SK-N-SH (cell line): ENCODE measurements at regions not wholly inside any gene's neighbourhood (a gene's known extent, or its start where the extent isn't known, plus 50 kb on each side); places are given as distances from the start of the nearest gene placed in this dataset.

Experiments
- CTCF ChIA-PET: fragments of 300-600, 350-600 bp; formaldehyde crosslinking; extraction: SDS; loops from one replicate; lab custom pipeline; 2021; lab: Yijun Ruan, JAX
- POLR2A ChIA-PET: fragments of 350-600 bp; sonication (Branson Sonifier 250); formaldehyde crosslinking; extraction: SDS; loops from one replicate; lab custom pipeline; 2020; ENCODE audit warnings: antibody characterized with exemption, inconsistent platforms; lab: Yijun Ruan, JAX
- DNase-seq: peaks from one replicate; pipeline ENCODE4 v3.0.0; 2012
- H2AFZ ChIP-seq: fragments of 200-600 bp; sonication (generic); 2 replicates; pipeline ENCODE4 v1.8.1; 2016; ENCODE audit warnings: antibody characterized with exemption, mild to moderate bottlenecking, low read depth
- H3F3A ChIP-seq: fragments of 200-600 bp; sonication (generic); replicated peaks from 2 replicates; pipeline ENCODE3; 2016; ENCODE audit warnings: antibody characterized with exemption, mild to moderate bottlenecking; ENCODE audit not compliant: insufficient read depth
- H3K27ac ChIP-seq, 2 experiments: fragments of 200-500 bp in 1 of 2; fragments of 200-600 bp in 1 of 2; sonication (Bioruptor generic) in 1 of 2; sonication (generic), shearing (Covaris generic) in 1 of 2; 2 replicates each; pipeline versions ENCODE4 v1.5.1 to v1.6.1; 2014 to 2016; ENCODE audit warnings: low read depth in 2 of 2, inconsistent platforms in 1 of 2, low read length in 1 of 2, mild to moderate bottlenecking in 1 of 2, mixed read lengths in 1 of 2
- H3K27me3 ChIP-seq: fragments of 200-600 bp; sonication (generic), shearing (Covaris generic); 2 replicates; pipeline ENCODE4 v1.6.1; 2016; ENCODE audit warnings: mixed run types; ENCODE audit not compliant: insufficient read depth
- H3K36me3 ChIP-seq, 2 experiments: fragments of 200-500 bp in 1 of 2; fragments of 200-600 bp in 1 of 2; sonication (Bioruptor generic) in 1 of 2; sonication (generic) in 1 of 2; replicated peaks in 1 of 2; 2 replicates each; pipeline versions ENCODE3 to v1.5.1; 2014 to 2016; ENCODE audit warnings: low read length in 1 of 2, mild to moderate bottlenecking in 1 of 2; ENCODE audit not compliant: insufficient read depth in 2 of 2, control insufficient read depth in 1 of 2
- H3K4me1 ChIP-seq, 2 experiments: fragments of 200-500 bp in 1 of 2; fragments of 200-600 bp in 1 of 2; sonication (Bioruptor generic) in 1 of 2; sonication (generic), shearing (Covaris generic) in 1 of 2; 2 replicates each; pipeline versions ENCODE4 v1.5.1 to v1.6.1; 2014 to 2016; ENCODE audit warnings: low read depth in 1 of 2, low read length in 1 of 2, mixed run types in 1 of 2; ENCODE audit not compliant: insufficient read depth in 2 of 2, control insufficient read depth in 1 of 2
- H3K4me2 ChIP-seq: fragments of 200-600 bp; sonication (generic), shearing (Covaris generic); 2 replicates; pipeline ENCODE4 v1.6.1; 2017; ENCODE audit warnings: mixed run types
- H3K4me3 ChIP-seq, 2 experiments: fragments of 200-500 bp in 1 of 2; fragments of 200-600 bp in 1 of 2; sonication (Bioruptor generic) in 1 of 2; sonication (generic), shearing (Covaris generic) in 1 of 2; 2 replicates each; pipeline versions ENCODE4 v1.5.1 to v1.8.1; 2014 to 2016; ENCODE audit warnings: low read depth in 2 of 2, inconsistent platforms in 1 of 2, low read length in 1 of 2, mild to moderate bottlenecking in 1 of 2, mixed read lengths in 1 of 2, moderate library complexity in 1 of 2
- H3K79me2 ChIP-seq: fragments of 200-600 bp; sonication (generic); 2 replicates; pipeline ENCODE4 v1.8.1; 2017; ENCODE audit warnings: mild to moderate bottlenecking; ENCODE audit not compliant: insufficient read depth
- H3K9ac ChIP-seq: fragments of 200-600 bp; sonication (generic); 2 replicates; pipeline ENCODE4 v1.6.1; 2017; ENCODE audit warnings: mixed run types
- H3K9me2 ChIP-seq: fragments of 200-600 bp; sonication (generic); 2 replicates; pipeline ENCODE4 v1.6.1; 2017; ENCODE audit warnings: mixed run types
- H3K9me3 ChIP-seq: fragments of 200-600 bp; sonication (generic); 2 replicates; pipeline ENCODE4 v1.6.1; 2017; ENCODE audit warnings: mixed run types, mild to moderate bottlenecking, moderate library complexity
- H4K20me1 ChIP-seq: fragments of 200-600 bp; sonication (generic); 2 replicates; pipeline ENCODE4 v1.6.1; 2017; ENCODE audit warnings: mild to moderate bottlenecking, mixed run types; ENCODE audit not compliant: insufficient read depth
- CHD2 ChIP-seq: fragments of 150-350 bp; IDR thresholded peaks from 2 replicates; pipeline ENCODE4 v1.6.1; 2018; ENCODE audit warnings: low read length; ENCODE audit not compliant: partially characterized antibody
- ELF1 ChIP-seq: IDR thresholded peaks from 2 replicates; pipeline ENCODE4 v1.4.0; 2012
- EZH2phosphoT487 ChIP-seq: fragments of 200-600 bp; sonication (generic); IDR thresholded peaks from 2 replicates; pipeline ENCODE4 v1.6.1; 2017; ENCODE audit warnings: low read depth, mixed run types, mild to moderate bottlenecking, antibody characterized with exemption, moderate library complexity, borderline replicate concordance
- FOSL2 ChIP-seq: IDR thresholded peaks from 2 replicates; pipeline ENCODE4 v1.4.0; 2012; ENCODE audit warnings: low read depth, mild to moderate bottlenecking, moderate library complexity, borderline replicate concordance
- JUND ChIP-seq: IDR thresholded peaks from 2 replicates; pipeline ENCODE4 v1.4.0; 2012
- MXI1 ChIP-seq: IDR thresholded peaks from 2 replicates; pipeline ENCODE4 v1.6.1; 2012; ENCODE audit warnings: mild to moderate bottlenecking, low read depth, low read length, improper control_type of control experiment
- NFIC ChIP-seq: IDR thresholded peaks from 2 replicates; pipeline ENCODE4 v1.4.0; 2012; ENCODE audit warnings: borderline replicate concordance
- PBX3 ChIP-seq: IDR thresholded peaks from 2 replicates; pipeline ENCODE4; 2012
- POLR2AphosphoS5 ChIP-seq: IDR thresholded peaks from 2 replicates; pipeline ENCODE4 v1.6.1; 2012; ENCODE audit warnings: low read depth, low read length
- RCOR1 ChIP-seq: fragments of 150-350 bp; IDR thresholded peaks from 2 replicates; pipeline ENCODE4 v1.6.1; 2017; ENCODE audit warnings: antibody characterized with exemption, low read length
- RXRA ChIP-seq: IDR thresholded peaks from 2 replicates; pipeline ENCODE4 v1.4.0; 2012; ENCODE audit warnings: low read depth, mild to moderate bottlenecking, borderline replicate concordance
- SIN3A ChIP-seq: IDR thresholded peaks from 2 replicates; pipeline ENCODE4 v1.6.1; 2012; ENCODE audit warnings: low read depth, mild to moderate bottlenecking, low read length, moderate library complexity, borderline replicate concordance
- TAF1 ChIP-seq: IDR thresholded peaks from 2 replicates; pipeline ENCODE4 v1.6.1; 2012; ENCODE audit warnings: low read depth, mild to moderate bottlenecking, low read length, moderate library complexity, borderline replicate concordance
- TCF12 ChIP-seq: IDR thresholded peaks from 2 replicates; pipeline ENCODE4 v1.4.0; 2012
- TEAD4 ChIP-seq: IDR thresholded peaks from 2 replicates; pipeline ENCODE4 v1.4.0; 2012; ENCODE audit warnings: mild to moderate bottlenecking, borderline replicate concordance; ENCODE audit not compliant: insufficient read depth
- ZBTB33 ChIP-seq: IDR thresholded peaks from 2 replicates; pipeline ENCODE4 v1.4.0; 2012; ENCODE audit warnings: low read depth, borderline replicate concordance
- WGBS: methylation state at CpG from one replicate; pipeline ENCODE4 v1.1.6; 2017; ENCODE audit warnings: low lambda C conversion rate; 5-methylcytosine and 5-hydroxymethylcytosine counted together
- TF ChIP-seq, protein P1 (sequence below): IDR thresholded peaks from 2 replicates; pipeline ENCODE4 v1.4.0; 2012; ENCODE audit warnings: low read depth, borderline replicate concordance
- TF ChIP-seq, protein P2 (sequence below): fragments of 150-350 bp; IDR thresholded peaks from 2 replicates; pipeline ENCODE4 v1.6.1; 2016; ENCODE audit warnings: mild to moderate bottlenecking, low read depth, low read length

- no peak overlapping the region for H3K9ac ChIP-seq
- no peaks in the 10 kb centered on the region for H3K79me2 ChIP-seq
- H3K9me2 ChIP-seq: no peaks in the 10 kb centered on the region
- no peak overlapping the region for H3K4me2 ChIP-seq
- CTCF ChIA-PET: interaction anchor here (0.6 kb wide), 1 partner anchor 237 kb away, joined by 3 read pairs; no protein-coding TSS in a partner anchor
- H3K9me3 ChIP-seq: no peaks in the 10 kb centered on the region
- H4K20me1 ChIP-seq: no peaks in the 10 kb centered on the region
- no peaks in the 10 kb centered on the region for H3K36me3 ChIP-seq
- H2AFZ ChIP-seq: no peak overlapping the region
- TF ChIP-seq POLR2AphosphoS5 (no peak), RXRA (no peak), RCOR1 (no peak), TCF12 (no peak), TAF1 (no peak), JUND (no peak), SIN3A (no peak), FOSL2 (no peak), ZBTB33 (no peak), CHD2 (no peak), TEAD4 (no peak), ELF1 (no peak), MXI1 (no peak), NFIC (no peak), PBX3 (no peak), EZH2phosphoT487 (no peak)
- TF ChIP-seq, protein P1, sequence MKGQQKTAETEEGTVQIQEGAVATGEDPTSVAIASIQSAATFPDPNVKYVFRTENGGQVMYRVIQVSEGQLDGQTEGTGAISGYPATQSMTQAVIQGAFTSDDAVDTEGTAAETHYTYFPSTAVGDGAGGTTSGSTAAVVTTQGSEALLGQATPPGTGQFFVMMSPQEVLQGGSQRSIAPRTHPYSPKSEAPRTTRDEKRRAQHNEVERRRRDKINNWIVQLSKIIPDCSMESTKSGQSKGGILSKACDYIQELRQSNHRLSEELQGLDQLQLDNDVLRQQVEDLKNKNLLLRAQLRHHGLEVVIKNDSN: no peak
- TF ChIP-seq, protein P2, sequence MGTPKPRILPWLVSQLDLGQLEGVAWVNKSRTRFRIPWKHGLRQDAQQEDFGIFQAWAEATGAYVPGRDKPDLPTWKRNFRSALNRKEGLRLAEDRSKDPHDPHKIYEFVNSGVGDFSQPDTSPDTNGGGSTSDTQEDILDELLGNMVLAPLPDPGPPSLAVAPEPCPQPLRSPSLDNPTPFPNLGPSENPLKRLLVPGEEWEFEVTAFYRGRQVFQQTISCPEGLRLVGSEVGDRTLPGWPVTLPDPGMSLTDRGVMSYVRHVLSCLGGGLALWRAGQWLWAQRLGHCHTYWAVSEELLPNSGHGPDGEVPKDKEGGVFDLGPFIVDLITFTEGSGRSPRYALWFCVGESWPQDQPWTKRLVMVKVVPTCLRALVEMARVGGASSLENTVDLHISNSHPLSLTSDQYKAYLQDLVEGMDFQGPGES: no peak
- H3K4me1 ChIP-seq: peaks cover 0 to 22% of the 10 kb centered on the region in 2 experiments; a peak in 2 of 4 replicates
- H3K27me3 ChIP-seq: no peaks in the 10 kb centered on the region
- WGBS: 83% methylated on average over 5 of the region's 5 CpGs
- POLR2A ChIA-PET: no interaction called here
- H3F3A ChIP-seq: peaks cover 11% of the 10 kb centered on the region
- no peak overlapping the region for H3K4me3 ChIP-seq
- no peak for DNase-seq
- H3K27ac ChIP-seq: no peak overlapping the region
Observed at GRCh38 chr6:139747154-139747553, 372.7 kb upstream of the CITED2 start.
